Endothelial cell of umbilical vein (primary cell): ENCODE measurements at regions not wholly inside any gene's neighbourhood (a gene's known extent, or its start where the extent isn't known, plus 50 kb on each side); places are given as distances from the start of the nearest gene placed in this dataset.

ENCODE experiments used
- BruUV-seq: library from RNA; stranded (reverse); fragments of 400-500 nt; replicated peaks from 2 replicates; lab custom pipeline; 2021; lab: Mats Ljungman, UMichigan
- CTCF ChIA-PET: fragments of 300-600, 350-600 bp; sonication (Branson Sonifier 250); formaldehyde crosslinking; loops from one replicate; lab custom pipeline; 2021; ENCODE audit warnings: antibody characterized with exemption, inconsistent platforms; lab: Charles Lee
- POLR2A ChIA-PET: fragments of 300-600, 350-600 bp; sonication (Branson Sonifier 250); formaldehyde crosslinking; loops from one replicate; lab custom pipeline; 2021; ENCODE audit warnings: antibody characterized with exemption, inconsistent platforms; lab: Charles Lee
- DNase-seq: peaks from one replicate; pipeline ENCODE4 v3.0.0-alpha.2; 2011; ENCODE audit warnings: low read depth, low spot score
- FAIRE-seq: peaks from 2 replicates; lab custom pipeline; 2011; peaks lifted over from hg19 to GRCh38; lab: Jason Lieb, UNC
- H2AFZ ChIP-seq: 2 replicates; pipeline ENCODE4 v1.6.0; 2012; ENCODE audit warnings: low read depth, low read length, control low read depth, inconsistent platforms
- H3K27ac ChIP-seq: 2 replicates; pipeline ENCODE4 v1.5.1; 2011; ENCODE audit warnings: low read depth, mild to moderate bottlenecking, control low read depth, low read length, moderate library complexity; ENCODE audit not compliant: insufficient read depth
- H3K27me3 ChIP-seq, 2 experiments: 2 replicates each; pipeline versions ENCODE4 v1.6.0 to v1.6.1; 2011; ENCODE audit warnings: low read length in 2 of 2, mixed read lengths in 1 of 2; ENCODE audit not compliant: control insufficient read depth in 2 of 2, insufficient read depth in 2 of 2
- H3K36me3 ChIP-seq, 2 experiments: 2 replicates in 1 of 2; 3 replicates in 1 of 2; pipeline ENCODE4 v1.5.1; 2011; ENCODE audit warnings: low read length in 2 of 2, mild to moderate bottlenecking in 1 of 2, moderate library complexity in 1 of 2; ENCODE audit not compliant: control insufficient read depth in 2 of 2, insufficient read depth in 2 of 2; ENCODE audit errors: extremely low read depth in 1 of 2
- H3K4me1 ChIP-seq: 3 replicates; pipeline ENCODE4 v1.5.1; 2011; ENCODE audit warnings: mild to moderate bottlenecking, low read length; ENCODE audit not compliant: control insufficient read depth, insufficient read depth; ENCODE audit errors: extremely low read depth
- H3K4me2 ChIP-seq: 2 replicates; pipeline ENCODE4 v1.6.1; 2011; ENCODE audit warnings: low read length, control low read depth, mixed read lengths; ENCODE audit not compliant: insufficient read depth
- H3K4me3 ChIP-seq, 3 experiments: fragments of 200-600 bp in 1 of 3; sonication (generic), shearing (Covaris generic) in 1 of 3; replicated peaks in 1 of 3; 2 replicates each; pipeline ENCODE4 v1.5.1; 2011 to 2016; ENCODE audit warnings: control low read depth in 3 of 3, low read length in 3 of 3, mild to moderate bottlenecking in 2 of 3, inconsistent platforms in 1 of 3, low read depth in 1 of 3, moderate library complexity in 1 of 3; ENCODE audit not compliant: insufficient read depth in 1 of 3
- H3K79me2 ChIP-seq: 2 replicates; pipeline ENCODE4 v1.6.0; 2012; ENCODE audit warnings: low read length, inconsistent platforms; ENCODE audit not compliant: control insufficient read depth, insufficient read depth
- H3K9ac ChIP-seq: replicated peaks from 2 replicates; pipeline ENCODE3; 2011; ENCODE audit warnings: low read length, control low read depth; ENCODE audit not compliant: insufficient read depth; ENCODE audit errors: extremely low read depth
- H3K9me1 ChIP-seq: replicated peaks from 3 replicates; pipeline ENCODE4 v1.6.0; 2011; ENCODE audit warnings: mild to moderate bottlenecking, low read length; ENCODE audit not compliant: control insufficient read depth, insufficient read depth; ENCODE audit errors: extremely low read depth
- H3K9me3 ChIP-seq: replicated peaks from 2 replicates; pipeline ENCODE4 v1.5.1; 2012; ENCODE audit warnings: low read length, inconsistent platforms; ENCODE audit not compliant: control insufficient read depth, insufficient read depth
- H4K20me1 ChIP-seq: replicated peaks from 2 replicates; pipeline ENCODE3; 2011; ENCODE audit warnings: mild to moderate bottlenecking, low read length; ENCODE audit not compliant: control insufficient read depth, insufficient read depth; ENCODE audit errors: extremely low read depth
- CTCF ChIP-seq, 2 donors: IDR thresholded peaks; 1 replicate in 1 of 2; 2 replicates in 1 of 2; pipeline ENCODE4 v1.5.1; 2011; ENCODE audit warnings: low read length in 2 of 2, mild to moderate bottlenecking in 2 of 2, moderate library complexity in 2 of 2, control low read depth in 1 of 2, inconsistent platforms in 1 of 2, low read depth in 1 of 2; ENCODE audit not compliant: insufficient read depth in 1 of 2; ENCODE audit errors: extremely low read depth in 1 of 2
- EZH2 ChIP-seq: IDR thresholded peaks from 2 replicates; pipeline ENCODE4 v1.6.1; 2012; ENCODE audit warnings: borderline replicate concordance, low read depth, mild to moderate bottlenecking, moderate library complexity, low read length, inconsistent platforms; ENCODE audit not compliant: severe bottlenecking
- FOS ChIP-seq: IDR thresholded peaks from 2 replicates; pipeline ENCODE4 v1.6.1; 2011; ENCODE audit warnings: mild to moderate bottlenecking, low read length, moderate library complexity, borderline replicate concordance; ENCODE audit not compliant: insufficient read depth
- GATA2 ChIP-seq: IDR thresholded peaks from 2 replicates; pipeline ENCODE4 v1.7.0; 2011; ENCODE audit warnings: low read depth, mild to moderate bottlenecking, moderate library complexity, mixed read lengths, low read length; ENCODE audit not compliant: insufficient read length, insufficient read depth
- JUN ChIP-seq: IDR thresholded peaks from 2 replicates; pipeline ENCODE4 v1.6.1; 2011; ENCODE audit warnings: borderline replicate concordance, low read depth; ENCODE audit not compliant: insufficient read length, insufficient read depth
- MAX ChIP-seq: IDR thresholded peaks from 2 replicates; pipeline ENCODE4 v1.6.1; 2011; ENCODE audit not compliant: insufficient read depth, insufficient read length
- MYC ChIP-seq: IDR thresholded peaks from one replicate; pipeline ENCODE4 v1.6.1; 2011; ENCODE audit warnings: mild to moderate bottlenecking, low read depth, low read length
- POLR2A ChIP-seq: IDR thresholded peaks from 2 replicates; pipeline ENCODE4 v1.6.1; 2012; ENCODE audit warnings: low read depth, mild to moderate bottlenecking, control low read depth, low read length
- POLR2AphosphoS5 ChIP-seq: IDR thresholded peaks from 2 replicates; pipeline ENCODE4 v1.6.1; 2012; ENCODE audit warnings: low read depth, mild to moderate bottlenecking, control low read depth, low read length, moderate library complexity; ENCODE audit not compliant: insufficient read depth
- dilution Hi-C: fragments of 300-500 bp; cut with MboI; formaldehyde crosslinking; loops from one replicate; pipeline ENCODE4 v1.15.0; 2019; ENCODE audit warnings: low sequenced_read_pairs; ENCODE audit not compliant: extremely low pct_ligation_motif_present
- intact Hi-C: fragments of 100-400 bp; cut with micrococcal nuclease; formaldehyde crosslinking; loops from one replicate; pipeline ENCODE4 v1.10.0; 2022

- TF ChIP-seq MAX = no peak
- TF ChIP-seq EZH2 = no peak
- no peak for TF ChIP-seq JUN
- TF ChIP-seq FOS = no peak
- no peak for TF ChIP-seq POLR2AphosphoS5
- no peak for TF ChIP-seq MYC
- no peak for TF ChIP-seq GATA2
- no peak for TF ChIP-seq CTCF (IDR thresholded peaks at IDR 0.05; ENCODE audit: extremely low read depth in 1 of 2, insufficient read depth in 1 of 2, low read depth in 1 of 2, low read length in 2 of 2)
- TF ChIP-seq POLR2A = no peak
- FAIRE-seq (no peak), DNase-seq (peak; percentile 0)
- CTCF ChIA-PET = no interaction called here
- Histone ChIP-seq H3K27ac (no peak overlapping the region), H3K9ac (no peak overlapping the region), H3K9me1 (no peaks in the 10 kb centered on the region), H2AFZ (no peak overlapping the region), H3K36me3 (no peaks in the 10 kb centered on the region), H3K4me2 (no peak overlapping the region), H3K4me1 (no peaks in the 10 kb centered on the region), H4K20me1 (no peaks in the 10 kb centered on the region), H3K4me3 (no peak overlapping the region), H3K9me3 (no peaks in the 10 kb centered on the region), H3K79me2 (no peaks in the 10 kb centered on the region), H3K27me3 (no peaks in the 10 kb centered on the region)
- no TSS peak for BruUV-seq
- POLR2A ChIA-PET = no interaction called here
- intact Hi-C loops = no loop called here
- dilution Hi-C loops = no loop called here
Measured at GRCh38 chr12:131642101-131642540, 68.8 kb upstream of the SFSWAP start.
